A673 (cell line): ENCODE measurements at regions not wholly inside any gene's neighbourhood (a gene's known extent, or its start where the extent isn't known, plus 50 kb on each side); places are given as distances from the start of the nearest gene placed in this dataset.

Experiments used
- EZH2 ChIP-seq: fragments of 200-600 bp; sonication (generic); IDR thresholded peaks from 2 replicates; pipeline ENCODE4 v1.6.1; 2017; ENCODE audit warnings: borderline replicate concordance, low read depth, mild to moderate bottlenecking, mixed read lengths, antibody characterized with exemption, low read length; ENCODE audit not compliant: poor library complexity, severe bottlenecking
- TF ChIP-seq, protein P1 (sequence below): fragments of 300-800, 200-600 bp; sonication (generic); conservative IDR thresholded peaks from 2 replicates; pipeline ENCODE4 v1.5.1; 2017; ENCODE audit warnings: low read depth, mild to moderate bottlenecking, antibody characterized with exemption, low read length, moderate library complexity, mixed read lengths

DNA sequence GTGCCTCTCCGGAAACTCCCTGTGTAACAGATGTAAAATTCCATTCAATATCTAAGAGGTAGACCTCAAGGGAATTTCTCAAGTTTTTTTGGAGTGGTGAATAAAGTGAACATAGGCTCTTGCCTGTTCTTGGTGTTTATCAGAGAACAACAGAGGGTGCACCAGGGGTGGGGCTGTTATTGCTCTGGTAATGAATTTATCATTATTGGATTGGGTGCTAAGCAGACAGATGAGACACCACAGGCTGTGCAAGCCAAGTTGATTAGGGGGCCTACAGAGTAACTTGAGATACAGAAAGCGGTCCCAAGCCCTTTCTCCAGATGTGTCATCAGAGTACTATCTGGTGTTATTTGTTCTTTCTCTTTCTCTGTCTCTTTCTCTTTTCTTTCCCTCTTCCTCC, 286.3 kb downstream of the OSR1 start:
- TF ChIP-seq, protein P1, sequence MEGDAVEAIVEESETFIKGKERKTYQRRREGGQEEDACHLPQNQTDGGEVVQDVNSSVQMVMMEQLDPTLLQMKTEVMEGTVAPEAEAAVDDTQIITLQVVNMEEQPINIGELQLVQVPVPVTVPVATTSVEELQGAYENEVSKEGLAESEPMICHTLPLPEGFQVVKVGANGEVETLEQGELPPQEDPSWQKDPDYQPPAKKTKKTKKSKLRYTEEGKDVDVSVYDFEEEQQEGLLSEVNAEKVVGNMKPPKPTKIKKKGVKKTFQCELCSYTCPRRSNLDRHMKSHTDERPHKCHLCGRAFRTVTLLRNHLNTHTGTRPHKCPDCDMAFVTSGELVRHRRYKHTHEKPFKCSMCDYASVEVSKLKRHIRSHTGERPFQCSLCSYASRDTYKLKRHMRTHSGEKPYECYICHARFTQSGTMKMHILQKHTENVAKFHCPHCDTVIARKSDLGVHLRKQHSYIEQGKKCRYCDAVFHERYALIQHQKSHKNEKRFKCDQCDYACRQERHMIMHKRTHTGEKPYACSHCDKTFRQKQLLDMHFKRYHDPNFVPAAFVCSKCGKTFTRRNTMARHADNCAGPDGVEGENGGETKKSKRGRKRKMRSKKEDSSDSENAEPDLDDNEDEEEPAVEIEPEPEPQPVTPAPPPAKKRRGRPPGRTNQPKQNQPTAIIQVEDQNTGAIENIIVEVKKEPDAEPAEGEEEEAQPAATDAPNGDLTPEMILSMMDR = no peak
- TF ChIP-seq EZH2 = no peak
